GM20000 (cell line): ENCODE measurements at regions not wholly inside any gene's neighbourhood (a gene's known extent, or its start where the extent isn't known, plus 50 kb on each side); places are given as distances from the start of the nearest gene placed in this dataset.
A peak's percentile ranks its signal among the peaks of the same experiment; 100 is the strongest.

Source experiments
- DNase-seq: peaks from one replicate; pipeline ENCODE4 v3.0.0; 2012; ENCODE audit warnings: low spot score
- CTCF ChIP-seq: IDR thresholded peaks from 2 replicates; pipeline ENCODE4 v1.5.1; 2012; ENCODE audit warnings: mild to moderate bottlenecking, control low read depth; ENCODE audit errors: extremely low read depth, missing control alignments

GRCh38 chrX:147803948-147804347 is 107.8 kb upstream of the FMR1 start:
- DNase-seq = peak; percentile 7
- TF ChIP-seq CTCF = peak; percentile 22

GRCh38 chrX:147811803-147812202 is 99.9 kb upstream of the FMR1 start:
- DNase-seq = no peak
- no peak for TF ChIP-seq CTCF

GRCh38 chrX:147827070-147827469 is 84.6 kb upstream of the FMR1 start:
- no peak for DNase-seq
- no peak for TF ChIP-seq CTCF

- no peak for TF ChIP-seq CTCF
- no peak for DNase-seq
These were observed 83.0 kb upstream of the FMR1 start for GRCh38 chrX:147828719-147829118.

GRCh38 chrX:147832707-147833348 is 78.9 kb upstream of the FMR1 start:
- no peak for TF ChIP-seq CTCF
- DNase-seq = no peak

- TF ChIP-seq CTCF = no peak
- DNase-seq = no peak
These were observed 73.1 kb upstream of the FMR1 start for GRCh38 chrX:147838465-147839131.

GRCh38 chrX:147846676-147847075 is 65.0 kb upstream of the FMR1 start:
- DNase-seq = no peak

More at GRCh38 chrX:147846676-147847075, 65.0 kb upstream of the FMR1 start:
- TF ChIP-seq CTCF = no peak
